Stimulated activated CD8-positive, alpha-beta memory T cell treated with anti-CD3 and anti-CD28 coated beads, Interleukin-4, amount 100 ng/mL, for 48 hours (primary cell): ENCODE measurements at regions not wholly inside any gene's neighbourhood (a gene's known extent, or its start where the extent isn't known, plus 50 kb on each side); places are given as distances from the start of the nearest gene placed in this dataset.

Experiments used
- DNase-seq: peaks from one replicate; pipeline ENCODE4 v3.0.0-alpha.2; 2020

DNA sequence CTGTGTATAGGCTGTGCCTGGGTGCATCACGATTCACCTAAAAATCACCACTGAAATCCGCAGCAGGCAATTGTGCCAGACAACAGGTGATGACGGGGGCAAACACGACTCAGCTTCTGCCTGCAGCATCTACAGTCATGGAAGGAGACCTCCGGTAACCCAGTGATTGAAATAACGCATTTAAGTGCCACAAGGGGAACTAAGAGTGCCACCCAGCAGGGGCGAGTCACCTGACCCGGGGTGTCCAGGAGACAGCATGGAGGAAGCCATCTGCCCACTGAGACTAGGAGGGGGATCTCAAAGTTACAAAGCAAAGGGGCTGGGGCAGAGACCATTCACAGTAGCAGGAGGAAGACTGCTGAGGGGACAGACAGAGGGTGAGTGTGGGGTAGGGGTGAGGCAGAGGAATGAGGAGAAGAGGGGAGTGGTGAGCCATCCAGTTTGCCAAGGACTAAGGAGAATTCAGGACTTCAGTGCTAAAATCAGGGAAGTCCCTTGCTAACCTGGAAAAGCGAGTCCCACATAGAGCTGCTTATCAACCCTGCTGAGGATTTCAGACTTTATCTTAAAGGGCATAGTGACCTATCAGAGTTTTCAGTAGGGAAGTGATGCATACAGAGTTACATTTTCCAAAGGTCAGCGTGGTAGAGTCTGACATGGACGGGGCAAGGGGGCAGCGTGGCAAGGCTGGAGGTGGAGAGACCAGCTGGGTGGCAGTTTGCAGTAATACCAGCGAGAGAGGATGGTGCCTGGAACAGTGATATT lies 256.7 kb upstream of the HES1 start:
- DNase-seq = no peak

DNA sequence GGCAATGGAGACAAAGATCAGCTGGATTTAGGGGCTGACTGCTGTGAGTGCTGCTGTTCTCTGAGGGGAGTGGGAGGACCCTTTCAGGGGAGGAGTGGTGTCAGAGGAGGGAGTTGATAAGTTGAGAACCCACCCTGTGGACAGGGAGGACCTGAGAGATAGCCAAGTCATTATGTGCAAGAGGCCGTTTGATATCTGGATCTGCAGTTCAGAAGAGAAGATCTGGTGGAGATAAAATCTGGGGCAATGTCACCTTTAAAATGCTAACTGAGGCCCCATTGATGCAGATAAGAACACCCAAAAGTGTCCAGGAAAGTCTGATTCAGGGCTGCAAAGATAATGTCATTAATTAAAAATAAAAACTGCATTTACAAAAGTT lies 256.1 kb upstream of the HES1 start:
- DNase-seq = no peak

DNA sequence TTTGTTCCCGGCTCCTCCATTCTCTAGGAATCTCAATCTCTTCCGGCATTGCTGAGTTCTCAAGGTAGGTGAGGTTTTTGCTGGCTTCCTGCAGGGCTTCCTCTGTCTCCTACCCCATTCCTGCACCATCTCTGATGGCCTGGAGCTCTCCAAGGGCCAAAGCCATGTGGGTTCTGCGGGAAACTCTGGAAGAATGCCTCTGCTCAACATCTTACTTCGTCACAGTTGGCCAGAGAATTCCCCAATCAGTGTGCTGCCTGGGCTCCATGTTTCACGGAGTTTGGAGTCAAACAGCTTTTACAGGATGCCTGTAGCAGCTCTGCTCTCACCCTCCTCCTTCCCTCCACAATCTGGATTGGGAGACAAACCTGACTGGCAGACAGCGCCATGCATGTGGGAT lies 253.9 kb upstream of the HES1 start:
- DNase-seq = no peak

DNA sequence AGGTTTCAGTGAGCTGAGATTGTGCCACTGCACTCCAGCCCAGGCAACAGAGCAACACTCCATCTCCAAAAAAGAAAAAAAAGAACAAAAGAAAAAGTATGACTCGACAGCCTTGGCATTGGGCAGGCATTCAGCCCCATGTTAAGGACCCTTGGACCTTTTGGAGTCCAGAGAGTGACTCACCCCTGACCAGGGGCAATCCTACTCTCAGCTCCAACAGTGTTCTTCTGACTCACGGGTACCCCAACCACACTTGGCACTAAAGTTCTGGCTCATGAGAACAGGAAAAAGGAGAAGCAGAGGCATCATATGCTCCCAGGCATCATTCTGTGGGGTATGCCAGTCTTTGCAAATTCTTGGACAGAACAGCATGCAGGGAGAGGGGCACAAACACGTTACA lies 252.4 kb upstream of the HES1 start:
- DNase-seq = no peak

DNA sequence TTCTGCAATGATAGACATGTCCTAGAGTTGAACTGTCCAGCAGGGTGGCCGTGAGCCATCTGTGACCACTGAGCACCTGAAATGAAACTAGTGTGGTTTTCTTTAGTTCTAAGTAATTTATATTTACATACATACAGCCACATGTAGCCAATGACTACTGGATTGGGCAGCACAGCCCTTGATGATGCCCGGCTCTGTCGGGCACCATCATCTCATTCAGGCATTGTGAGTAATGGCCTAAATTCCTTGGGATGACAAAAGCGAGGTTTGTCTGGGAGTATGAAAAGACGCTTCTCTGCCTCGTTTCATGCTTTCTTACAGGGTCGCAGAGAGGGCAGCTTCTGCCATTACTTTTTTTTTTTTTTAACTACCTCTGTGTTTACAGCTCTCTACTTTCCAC lies 251.9 kb upstream of the HES1 start:
- DNase-seq = no peak

DNA sequence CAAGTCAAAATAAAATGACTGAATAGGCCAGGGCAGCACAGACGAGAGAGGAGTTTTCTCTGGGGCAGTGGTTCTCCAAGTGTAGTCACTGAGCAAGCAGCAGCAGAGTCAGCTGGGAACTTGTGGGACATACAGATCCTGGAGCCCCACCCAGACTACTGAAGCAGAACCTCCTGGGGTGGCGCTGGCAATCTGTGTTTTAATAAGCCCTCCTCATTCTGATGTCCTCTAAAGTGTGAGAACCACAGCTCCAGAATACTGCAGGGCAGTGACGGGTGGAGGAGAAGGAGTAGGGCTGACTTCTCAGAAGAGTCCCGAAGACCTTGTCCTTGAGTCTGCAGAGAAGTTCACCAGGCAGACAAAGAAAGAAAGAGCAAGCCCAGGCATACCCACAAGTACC lies 251.3 kb upstream of the HES1 start:
- no peak for DNase-seq

DNA sequence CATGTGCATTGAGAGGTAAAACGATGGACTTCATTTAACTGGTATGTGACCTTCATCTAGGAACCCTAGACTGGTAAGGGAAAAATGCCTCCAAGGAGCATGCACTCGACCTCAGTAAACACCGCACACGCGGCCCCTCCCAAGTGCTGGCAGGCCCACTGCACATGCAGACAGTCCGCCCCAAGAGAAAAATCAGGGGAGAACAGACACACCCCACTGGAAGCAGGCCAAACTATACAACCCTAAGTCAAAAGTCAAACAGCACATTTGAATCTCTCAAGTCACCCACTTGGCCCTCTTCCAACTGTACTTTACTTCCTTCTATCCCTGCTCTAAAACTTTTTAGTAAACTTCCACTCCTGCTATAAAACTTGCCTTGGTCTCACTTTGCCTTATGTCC lies 250.1 kb upstream of the HES1 start:
- no peak for DNase-seq

DNA sequence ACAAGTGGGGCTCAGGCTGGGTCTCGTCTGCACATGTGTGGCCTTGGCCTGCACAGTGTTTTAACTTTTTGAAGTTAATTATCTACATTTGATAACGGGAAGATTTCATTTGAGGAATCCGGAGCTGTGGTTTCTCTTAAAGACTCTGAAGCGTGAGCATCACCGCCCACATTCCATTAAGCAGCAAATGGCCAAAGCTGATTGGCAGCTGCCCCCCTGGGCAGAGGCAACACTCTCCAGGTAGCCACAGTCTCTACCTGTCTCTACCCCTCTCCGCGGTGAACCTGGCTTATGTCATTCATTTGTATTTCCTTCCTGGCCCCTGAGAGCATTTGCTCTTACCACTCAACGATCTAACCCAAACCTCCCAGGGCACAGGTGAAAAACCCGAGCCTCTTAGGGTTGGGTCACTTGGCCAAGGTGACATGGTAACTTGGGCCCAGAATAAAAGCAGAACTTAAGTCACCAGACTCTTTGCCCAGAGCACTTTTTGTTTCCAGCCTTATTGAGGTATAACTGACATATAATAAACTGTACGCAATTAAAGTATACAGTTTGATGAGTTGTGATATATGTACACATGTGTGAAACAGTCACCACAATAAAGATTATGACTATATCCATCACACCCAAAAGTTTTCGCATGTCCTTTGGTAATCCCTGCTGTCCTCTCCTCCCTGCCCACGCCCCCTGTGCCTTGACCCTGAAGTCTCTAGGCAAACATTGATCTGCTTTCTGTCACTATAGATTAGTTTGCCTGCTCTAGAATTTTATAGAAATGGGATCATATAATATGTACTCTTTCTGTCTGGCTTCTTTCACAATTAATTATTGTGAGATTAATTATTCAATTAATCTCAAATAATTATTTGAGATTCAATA lies 245.7 kb upstream of the HES1 start:
- DNase-seq = no peak

DNA sequence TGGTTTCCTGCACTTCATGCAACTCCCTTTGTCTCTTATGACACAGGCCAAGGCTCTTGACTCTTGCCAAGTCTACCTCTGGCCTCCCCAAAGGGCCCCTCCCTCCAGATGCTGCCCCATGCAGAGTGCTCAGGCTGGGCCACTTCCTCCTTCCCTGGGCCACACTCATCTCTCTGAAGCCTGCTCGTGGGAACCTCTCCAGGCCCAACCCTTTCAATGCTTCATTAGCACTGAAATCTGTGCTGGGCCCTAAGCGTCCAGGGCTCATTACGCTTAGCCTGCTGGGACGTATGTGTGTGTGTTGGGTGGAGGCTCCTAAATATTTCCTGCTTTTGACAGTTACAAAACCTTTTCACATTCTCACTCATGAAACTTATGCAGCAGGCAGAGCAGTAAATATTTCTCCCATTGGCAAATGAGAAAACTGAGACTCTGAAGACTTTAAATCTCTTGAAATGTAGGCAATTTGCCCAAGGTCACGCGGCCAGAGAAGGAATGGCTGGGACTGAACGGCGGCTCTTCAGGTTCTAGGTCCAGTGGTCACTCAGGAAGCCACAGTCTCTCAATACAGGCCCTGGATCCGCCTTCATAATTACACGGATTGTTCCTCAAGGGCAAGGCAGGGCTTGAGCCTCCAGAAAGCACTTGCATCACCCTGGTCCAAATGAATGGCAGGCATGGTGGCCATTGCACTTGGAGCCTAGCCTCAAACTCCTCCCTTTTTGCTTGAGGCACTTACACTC lies 241.7 kb upstream of the HES1 start:
- no peak for DNase-seq

DNA sequence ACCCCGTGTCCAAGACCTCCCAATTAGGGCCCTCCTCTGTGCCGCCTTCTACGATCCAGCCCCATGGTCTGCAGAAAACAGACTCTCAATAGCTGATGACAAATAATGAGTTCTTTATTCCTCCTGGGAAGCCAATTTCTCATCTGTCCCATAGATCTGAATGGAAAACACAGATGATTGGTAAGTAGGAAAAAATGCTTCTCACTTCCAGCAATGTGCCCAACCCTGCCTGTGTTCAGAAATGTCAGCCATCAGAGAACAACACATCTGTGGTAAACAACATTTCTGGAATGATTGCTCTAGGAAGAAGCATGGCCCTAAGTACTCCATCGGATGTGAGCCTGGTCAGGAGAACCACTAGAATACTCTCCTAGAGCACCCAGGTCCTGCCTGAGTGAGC lies 240.5 kb upstream of the HES1 start:
- DNase-seq = no peak

DNA sequence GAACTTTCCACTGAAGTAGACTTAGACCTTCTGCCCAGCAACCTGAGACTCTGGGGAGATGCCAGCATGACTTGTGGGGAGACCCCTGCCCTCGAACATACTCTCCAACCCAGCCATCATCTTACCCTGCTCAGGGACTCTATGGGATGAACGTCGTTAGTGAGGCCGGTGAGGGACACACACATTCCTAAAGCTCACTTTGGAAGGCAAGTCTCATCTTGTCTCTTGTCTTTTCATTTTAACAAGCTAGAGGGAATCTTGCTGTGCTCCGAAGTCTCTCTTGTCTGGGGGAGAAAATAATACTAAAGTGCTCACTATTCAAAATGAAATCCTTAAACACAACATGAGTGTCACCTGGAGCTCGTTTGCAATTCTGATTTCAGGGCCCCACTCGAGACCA lies 239.5 kb upstream of the HES1 start:
- no peak for DNase-seq

DNA sequence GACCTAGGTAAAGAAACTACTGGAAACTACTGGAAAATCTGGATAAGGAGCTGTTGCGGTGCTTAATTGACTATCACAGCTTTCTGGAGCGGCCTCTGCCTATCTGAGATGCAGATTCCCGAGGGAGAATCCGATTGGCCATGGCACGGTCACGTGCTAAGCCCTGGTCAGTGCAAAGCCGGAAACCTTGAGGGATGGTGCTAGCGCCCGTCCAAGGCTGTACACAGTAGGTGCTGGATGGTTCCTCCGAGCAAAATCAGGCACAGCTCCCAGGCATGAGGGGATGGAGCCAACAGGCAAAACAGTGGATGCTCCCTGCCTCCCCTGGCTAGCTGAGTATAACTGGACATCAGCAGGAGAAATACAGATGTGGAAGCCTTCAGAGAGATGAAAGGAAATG lies 238.7 kb upstream of the HES1 start:
- DNase-seq = no peak

DNA sequence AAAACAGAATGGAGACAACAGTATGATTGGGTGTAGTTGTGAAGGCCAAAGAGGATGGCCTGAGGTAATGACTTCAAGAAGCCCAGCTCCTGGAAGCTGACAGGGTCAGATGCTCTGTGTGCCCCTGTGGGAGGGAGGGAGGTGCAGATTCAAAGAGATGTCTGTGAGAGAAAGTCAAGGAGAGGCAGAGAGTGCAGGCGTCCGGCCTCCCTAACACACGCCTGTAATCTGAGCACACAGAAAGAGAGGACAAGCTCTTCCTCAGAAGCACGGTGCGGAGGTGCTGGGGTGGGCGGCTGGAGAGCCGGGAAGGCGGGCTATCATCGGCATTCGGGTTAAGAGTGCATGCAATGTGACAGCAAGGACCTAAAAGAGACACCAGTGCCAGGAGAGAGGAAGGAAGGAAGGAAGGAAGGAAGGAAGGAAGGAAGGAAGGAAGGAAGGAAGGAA lies 238.2 kb upstream of the HES1 start:
- DNase-seq = no peak

DNA sequence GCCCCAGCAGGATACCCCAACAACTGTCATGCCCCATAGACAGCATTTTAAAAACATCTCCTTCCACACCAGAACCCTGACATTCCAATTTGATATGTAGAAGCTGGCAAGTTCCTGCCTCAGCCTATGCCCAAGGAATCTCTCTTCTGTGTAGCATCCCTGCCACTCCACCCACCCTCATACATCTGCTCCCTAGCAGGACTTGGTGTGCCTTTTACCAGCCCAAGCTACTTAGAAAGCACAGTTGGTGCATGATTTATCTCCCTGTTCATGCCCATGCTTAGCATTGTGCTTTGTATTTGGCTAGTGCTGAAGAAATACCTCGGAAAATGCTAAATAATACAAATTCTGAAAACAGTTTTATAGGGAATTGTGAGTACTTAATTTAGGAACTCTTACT lies 236.9 kb upstream of the HES1 start:
- DNase-seq = no peak

DNA sequence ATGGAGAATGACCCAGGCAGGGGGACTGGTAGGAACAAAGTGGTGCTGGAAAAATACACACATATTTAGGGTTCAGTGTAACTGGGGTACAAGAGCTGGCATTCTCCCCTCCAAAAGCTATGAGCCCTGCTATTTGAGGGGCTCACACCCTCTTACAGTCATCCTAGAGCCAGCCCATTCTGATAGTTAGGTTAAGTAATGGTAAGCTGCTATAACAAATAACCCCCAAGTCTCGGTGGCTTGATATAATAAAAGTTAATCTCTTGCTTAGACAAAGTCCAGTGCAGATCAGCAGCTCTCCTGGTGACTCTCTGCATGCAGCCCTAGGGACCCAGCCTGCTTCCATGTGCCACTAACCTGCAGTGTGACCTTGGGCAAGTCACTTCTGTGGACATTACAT lies 234.9 kb upstream of the HES1 start:
- DNase-seq = no peak

DNA sequence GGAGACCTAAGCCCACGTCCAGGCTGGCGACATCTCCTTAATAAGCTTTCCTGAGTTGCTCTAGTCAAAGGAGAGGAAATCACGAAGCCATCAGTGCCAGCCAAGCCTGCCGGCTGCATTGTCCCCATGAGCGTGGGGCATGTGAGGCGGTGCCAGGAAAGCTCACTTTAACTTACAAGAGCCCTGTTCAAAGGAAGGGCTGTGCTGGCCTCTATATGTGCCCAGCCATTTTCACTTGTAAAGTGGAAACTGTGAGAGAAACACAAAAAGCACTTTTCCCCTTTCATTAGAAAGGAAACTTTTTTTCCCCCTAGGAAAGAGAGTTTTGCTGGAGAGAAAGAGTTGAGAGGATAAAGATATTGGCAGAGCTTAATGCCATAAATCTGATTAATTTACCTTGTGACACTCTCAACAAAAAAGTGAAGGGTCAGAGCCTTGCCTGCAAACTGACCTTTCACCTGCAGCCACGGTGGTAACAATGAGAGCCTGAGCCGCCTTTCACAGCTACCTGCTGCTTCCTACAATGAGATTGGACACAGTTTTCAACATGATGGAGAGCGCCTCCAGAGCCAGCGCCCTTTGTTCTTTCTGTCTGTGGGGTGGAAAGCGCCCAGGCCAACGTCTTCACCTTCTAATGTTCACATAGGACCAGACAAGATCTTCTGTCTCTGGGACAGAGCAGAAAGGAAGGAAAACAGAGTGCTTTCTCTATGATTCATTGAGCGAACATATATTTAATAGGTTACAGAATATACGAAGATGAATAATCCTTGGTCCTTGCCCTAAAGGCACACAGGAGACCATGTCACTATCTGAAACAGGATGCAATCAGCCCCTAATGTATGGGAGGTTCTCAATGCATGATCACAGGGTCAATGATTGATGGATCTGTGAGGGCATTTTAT lies 233.1 kb upstream of the HES1 start:
- DNase-seq = no peak

DNA sequence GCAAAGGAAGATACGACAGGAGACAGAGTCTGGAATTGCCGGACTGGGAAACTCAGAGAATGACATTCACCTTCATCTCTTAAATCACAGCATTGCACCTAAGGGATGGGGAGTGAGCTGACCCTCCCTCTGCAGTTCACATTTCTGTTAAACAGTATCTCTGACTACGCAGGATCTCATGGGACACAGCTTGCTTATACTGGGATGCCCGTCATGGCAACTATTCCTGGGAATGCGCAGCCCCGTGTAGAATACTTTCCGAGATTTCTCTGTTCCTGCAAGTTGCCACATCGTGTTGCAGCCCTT lies 232.5 kb upstream of the HES1 start:
- no peak for DNase-seq

DNA sequence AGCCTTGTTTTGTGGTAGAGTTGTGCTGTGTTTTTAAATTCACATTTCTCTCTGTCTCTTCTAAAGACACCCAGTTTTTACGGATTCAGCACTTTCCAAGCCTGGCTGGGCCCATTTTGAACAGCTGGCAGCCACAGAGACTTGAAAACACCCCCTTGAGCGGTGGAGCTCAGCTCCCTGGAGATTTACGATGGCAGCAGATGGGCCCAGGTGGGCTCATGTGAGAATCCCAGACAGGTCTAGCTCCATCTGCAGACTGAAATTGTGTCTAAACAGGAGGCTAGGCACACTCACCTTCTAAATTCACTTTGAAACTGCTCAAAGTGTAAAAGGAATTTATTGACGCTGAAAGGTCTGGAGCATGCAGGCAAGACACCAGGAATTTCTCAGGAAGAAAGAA lies 232.0 kb upstream of the HES1 start:
- no peak for DNase-seq

DNA sequence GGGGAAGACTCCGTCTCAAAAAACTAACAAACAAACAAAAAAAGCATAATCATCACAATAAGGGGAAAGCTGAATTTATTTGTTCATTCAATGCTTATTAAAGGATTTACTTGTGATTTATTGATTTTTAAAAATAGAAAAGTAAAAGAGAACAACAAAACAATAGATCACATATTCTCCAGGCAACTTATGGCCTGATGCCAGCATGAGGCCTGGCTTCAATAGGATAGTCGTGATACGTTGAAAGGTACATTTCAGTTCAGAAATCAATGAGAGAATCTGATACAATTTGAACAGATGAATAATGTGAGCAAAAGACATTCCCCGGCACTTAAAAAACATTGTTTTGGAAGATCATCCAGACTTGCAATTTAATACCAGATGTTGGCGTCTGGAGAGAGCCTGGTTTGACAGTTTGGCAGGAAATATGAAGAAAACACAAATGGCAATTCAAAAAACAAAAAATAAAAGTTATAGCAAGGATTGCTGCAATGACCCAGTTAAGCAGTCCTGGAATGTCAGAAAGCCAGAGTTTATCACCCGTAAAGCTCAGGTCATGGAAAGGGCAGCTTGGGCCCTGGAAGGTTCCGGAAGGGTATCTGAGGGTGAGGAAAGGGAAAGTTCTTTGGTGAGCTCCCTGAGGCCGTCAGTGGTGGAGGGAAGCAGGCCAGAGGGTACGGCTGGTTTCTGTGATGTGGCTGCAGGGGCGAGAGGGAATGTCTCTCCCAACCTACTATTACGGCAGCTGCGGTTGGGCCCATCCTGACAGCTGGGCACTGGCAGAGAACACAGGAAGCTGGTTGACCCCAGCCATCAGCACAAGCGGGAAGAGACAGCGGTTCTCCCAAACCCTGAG lies 230.2 kb upstream of the HES1 start:
- DNase-seq = no peak

DNA sequence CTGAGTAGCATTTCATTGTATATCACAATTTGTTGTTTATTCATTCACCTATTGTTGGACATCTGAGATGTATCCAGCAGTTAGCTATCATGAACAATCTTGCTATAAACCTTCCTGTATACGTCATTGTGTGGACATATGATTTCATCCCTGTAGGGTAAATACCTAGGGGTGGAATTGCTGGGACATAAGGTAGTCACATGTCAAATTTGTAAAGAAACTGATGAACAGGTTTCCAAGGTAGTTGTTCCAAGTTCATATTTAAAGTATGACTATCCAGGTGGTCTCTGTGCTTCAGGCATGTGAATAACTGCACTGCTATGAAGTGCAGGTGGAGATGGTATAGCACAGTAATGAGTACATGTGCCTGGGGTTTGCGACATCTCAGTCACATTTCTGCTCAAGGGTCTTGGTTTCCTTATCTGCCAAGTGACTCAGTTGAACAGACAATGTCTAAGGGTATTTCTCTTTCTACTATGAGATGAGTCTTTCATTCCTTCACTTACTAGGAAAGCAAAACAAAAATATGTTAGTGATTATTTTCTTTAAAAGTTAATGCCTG lies 229.0 kb upstream of the HES1 start:
- no peak for DNase-seq

DNA sequence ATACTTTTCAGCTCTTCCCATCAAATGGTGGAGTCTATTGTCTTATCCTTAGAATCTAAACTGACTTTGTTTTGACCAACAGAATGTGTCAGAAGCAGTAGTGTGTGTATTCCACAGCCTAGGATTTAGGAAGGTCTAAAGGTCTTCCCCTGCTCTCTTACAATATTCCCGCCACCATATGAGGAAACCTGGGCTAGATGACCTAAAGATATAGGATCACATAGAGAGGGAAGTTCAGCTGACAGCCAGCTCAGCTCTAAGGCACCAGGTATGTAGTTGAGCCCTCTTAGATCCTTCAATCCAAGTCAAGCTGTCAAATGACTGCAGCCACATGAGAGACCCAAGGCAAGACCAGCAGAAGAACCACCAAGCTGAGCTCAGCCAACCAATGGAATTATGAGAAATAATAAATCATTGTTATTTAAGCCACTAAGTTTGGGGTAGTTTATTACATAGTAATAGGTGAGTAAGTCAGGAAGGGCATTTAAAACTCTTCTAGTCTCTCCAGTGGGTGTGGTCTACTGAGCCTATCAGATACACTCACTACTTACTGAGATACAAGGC lies 227.7 kb upstream of the HES1 start:
- no peak for DNase-seq
